Renal cortical epithelial cell (primary cell): ENCODE measurements at regions not wholly inside any gene's neighbourhood (a gene's known extent, or its start where the extent isn't known, plus 50 kb on each side); places are given as distances from the start of the nearest gene placed in this dataset.
"Not testable (repeated sequence)": the region's sequence is repeated elsewhere in the genome, so short reads cannot be mapped to it uniquely, and the experiment has no call there.

Experiments
- DNase-seq: peaks from one replicate; pipeline ENCODE4 v3.0.0-alpha.2; 2011; ENCODE audit warnings: low read depth

GRCh38 chr13:107669391-107669993 lies 545.8 kb downstream of the LIG4 start:
- DNase-seq, result peak; percentile 13

GRCh38 chr13:107665926-107666458 lies 549.3 kb downstream of the LIG4 start:
- DNase-seq, result no peak

GRCh38 chr13:107650081-107650701 lies 565.1 kb downstream of the LIG4 start:
- DNase-seq, result peak; percentile 39

GRCh38 chr13:107649079-107649478 lies 566.3 kb downstream of the LIG4 start:
- DNase-seq, result no peak

GRCh38 chr13:107644136-107644535 lies 571.2 kb downstream of the LIG4 start:
- DNase-seq, result no peak

- no peak for DNase-seq
Observed at GRCh38 chr13:107643615-107644014, 571.7 kb downstream of the LIG4 start.

GRCh38 chr13:107642831-107643230 lies 572.5 kb downstream of the LIG4 start:
- DNase-seq, result no peak

GRCh38 chr13:107641574-107641973 lies 573.8 kb downstream of the LIG4 start:
- DNase-seq, result no peak

- no peak for DNase-seq
Observed at GRCh38 chr13:107625648-107626047, 589.7 kb downstream of the LIG4 start.

GRCh38 chr13:107617527-107617926 lies 597.8 kb downstream of the LIG4 start:
- DNase-seq, result no peak

- DNase-seq, result no peak
Observed at GRCh38 chr13:107612376-107612775, 603.0 kb downstream of the LIG4 start.

- no peak for DNase-seq
Observed at GRCh38 chr13:107608736-107609135, 606.6 kb downstream of the LIG4 start.

GRCh38 chr13:107600971-107601370 lies 614.4 kb downstream of the LIG4 start:
- DNase-seq, result peak; percentile 26

GRCh38 chr13:107596306-107596705 lies 619.0 kb downstream of the LIG4 start:
- DNase-seq, result not testable (repeated sequence)

- no peak for DNase-seq
Observed at GRCh38 chr13:107590556-107590955, 624.8 kb downstream of the LIG4 start.

- DNase-seq, result no peak
Observed at GRCh38 chr13:107587681-107588080, 627.7 kb downstream of the LIG4 start.

GRCh38 chr13:107586216-107586615 lies 629.1 kb downstream of the LIG4 start:
- DNase-seq, result no peak

- DNase-seq, result no peak
Observed at GRCh38 chr13:107585469-107586180, 629.7 kb downstream of the LIG4 start.

GRCh38 chr13:107582171-107582570 lies 633.2 kb downstream of the LIG4 start:
- no peak for DNase-seq

GRCh38 chr13:107580741-107581412 lies 634.5 kb downstream of the LIG4 start:
- DNase-seq, result no peak

- peak; percentile 7 for DNase-seq
Observed at GRCh38 chr13:107576430-107576829, 638.9 kb downstream of the LIG4 start.

GRCh38 chr13:107574517-107575210 lies 640.7 kb downstream of the LIG4 start:
- DNase-seq, result no peak
